Neural cell (in vitro differentiated cells): ENCODE measurements at regions not wholly inside any gene's neighbourhood (a gene's known extent, or its start where the extent isn't known, plus 50 kb on each side); places are given as distances from the start of the nearest gene placed in this dataset.

Experiments used
- H2AFZ ChIP-seq: fragments of 200-600, 300-800 bp; sonication (generic), shearing (Covaris generic); 2 replicates; pipeline ENCODE4 v1.6.0; 2014; ENCODE audit warnings: low read depth, mild to moderate bottlenecking, antibody characterized with exemption, low read length, moderate library complexity
- H3F3A ChIP-seq: fragments of 200-600 bp; shearing (Covaris generic); 2 replicates; pipeline ENCODE4 v1.6.1; 2016; ENCODE audit warnings: mild to moderate bottlenecking, moderate library complexity, mixed read lengths, antibody characterized with exemption, low read length; ENCODE audit not compliant: insufficient read depth, poor library complexity, severe bottlenecking
- H3K27ac ChIP-seq: fragments of 200-600, 300-800 bp; sonication (generic), shearing (Covaris generic); 2 replicates; pipeline ENCODE4 v1.5.1; 2014; ENCODE audit warnings: mild to moderate bottlenecking, low read length, moderate library complexity
- H3K27me3 ChIP-seq: fragments of 300-800, 200-600 bp; sonication (generic), shearing (Covaris generic); 2 replicates; pipeline ENCODE4 v1.6.0; 2014; ENCODE audit warnings: mild to moderate bottlenecking, low read depth, low read length, moderate library complexity; ENCODE audit not compliant: insufficient read depth
- H3K36me3 ChIP-seq: fragments of 300-800, 200-600 bp; sonication (generic), shearing (Covaris generic); 2 replicates; pipeline ENCODE4 v1.5.1; 2014; ENCODE audit warnings: mild to moderate bottlenecking, antibody characterized with exemption, low read length, moderate library complexity; ENCODE audit not compliant: insufficient read depth
- H3K4me2 ChIP-seq: fragments of 300-800, 200-600 bp; sonication (generic), shearing (Covaris generic); 2 replicates; pipeline ENCODE4 v1.6.0; 2014; ENCODE audit warnings: mild to moderate bottlenecking, low read length
- H3K4me3 ChIP-seq: fragments of 300-800, 200-600 bp; sonication (generic), shearing (Covaris generic); 2 replicates; pipeline ENCODE4 v1.5.1; 2014; ENCODE audit warnings: mild to moderate bottlenecking, low read length, moderate library complexity
- H3K79me2 ChIP-seq: fragments of 200-600 bp; shearing (Covaris generic); replicated peaks from 2 replicates; pipeline ENCODE4 v1.6.0; 2014; ENCODE audit warnings: mild to moderate bottlenecking, low read length, moderate library complexity; ENCODE audit not compliant: insufficient read depth
- H3K9ac ChIP-seq: fragments of 300-800, 200-600 bp; sonication (generic), shearing (Covaris generic); 2 replicates; pipeline ENCODE4 v1.6.1; 2016; ENCODE audit warnings: mild to moderate bottlenecking, low read length, mixed read lengths
- H3K9me2 ChIP-seq: fragments of 200-600 bp; shearing (Covaris generic); 2 replicates; pipeline ENCODE4 v1.6.1; 2016; ENCODE audit warnings: mild to moderate bottlenecking, low read length, mixed read lengths; ENCODE audit not compliant: insufficient read depth
- H3K9me3 ChIP-seq: fragments of 200-600, 300-800 bp; sonication (generic), shearing (Covaris generic); 2 replicates; pipeline ENCODE4 v1.6.1; 2016; ENCODE audit warnings: mild to moderate bottlenecking, mixed run types, low read length, moderate library complexity, mixed read lengths
- H4K20me1 ChIP-seq: fragments of 200-600 bp; shearing (Covaris generic); 2 replicates; pipeline ENCODE4 v1.6.1; 2016; ENCODE audit warnings: mild to moderate bottlenecking, mixed run types; ENCODE audit not compliant: insufficient read depth
- EP300 ChIP-seq: fragments of 450-650 bp; conservative IDR thresholded peaks from 2 replicates; pipeline ENCODE4 v1.6.1; 2014; ENCODE audit warnings: antibody characterized with exemption, mild to moderate bottlenecking, moderate library complexity; ENCODE audit not compliant: poor library complexity, severe bottlenecking
- EZH2 ChIP-seq: fragments of 200-600, 300-800 bp; shearing (Covaris generic), sonication (generic); IDR thresholded peaks from 2 replicates; pipeline ENCODE4 v1.6.1; 2014; ENCODE audit warnings: antibody characterized with exemption, low read length, borderline replicate concordance, mild to moderate bottlenecking; ENCODE audit not compliant: insufficient read depth, poor library complexity, severe bottlenecking
- MXI1 ChIP-seq: fragments of 450-650 bp; conservative IDR thresholded peaks from 2 replicates; pipeline ENCODE4 v1.6.1; 2014; ENCODE audit warnings: antibody characterized with exemption, mild to moderate bottlenecking; ENCODE audit not compliant: poor library complexity, severe bottlenecking
- POLR2AphosphoS5 ChIP-seq: IDR thresholded peaks from 2 replicates; pipeline ENCODE4 v1.6.1; 2012
- RAD21 ChIP-seq: fragments of 450-650 bp; conservative IDR thresholded peaks from 2 replicates; pipeline ENCODE4 v1.6.1; 2014; ENCODE audit warnings: antibody characterized with exemption, mild to moderate bottlenecking, moderate library complexity
- REST ChIP-seq: IDR thresholded peaks from 2 replicates; pipeline ENCODE4 v1.6.1; 2012; ENCODE audit warnings: borderline replicate concordance
- SMC3 ChIP-seq: fragments of 450-650 bp; conservative IDR thresholded peaks from 2 replicates; pipeline ENCODE4 v1.6.1; 2014; ENCODE audit warnings: antibody characterized with exemption, mild to moderate bottlenecking, moderate library complexity; ENCODE audit not compliant: poor library complexity
- TAF1 ChIP-seq: IDR thresholded peaks from 2 replicates; pipeline ENCODE4 v1.6.1; 2012; ENCODE audit warnings: low read depth
- TF ChIP-seq, protein P1 (sequence below): fragments of 450-650 bp; IDR thresholded peaks from 2 replicates; pipeline ENCODE4 v1.5.1; 2014; ENCODE audit warnings: antibody characterized with exemption, mild to moderate bottlenecking, moderate library complexity; ENCODE audit not compliant: poor library complexity, severe bottlenecking

DNA sequence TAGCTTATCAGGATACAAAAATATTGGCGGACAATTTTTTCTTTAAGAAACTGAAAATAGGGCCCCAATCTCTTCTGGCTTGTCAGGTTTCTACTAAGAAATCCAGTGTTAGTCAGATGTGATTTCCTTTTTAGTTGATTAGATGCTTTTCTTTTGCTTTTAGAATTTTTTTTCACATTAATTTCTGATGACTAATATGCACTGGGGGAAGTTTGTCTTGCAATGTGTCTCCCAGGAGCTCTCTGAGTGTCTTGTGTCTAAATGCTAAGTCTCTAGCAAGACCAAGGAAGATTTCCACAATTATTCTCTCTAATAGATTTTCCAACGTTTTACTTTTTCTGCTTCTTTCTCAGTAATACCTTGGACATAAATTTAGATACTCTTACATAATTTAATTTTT lies 559.8 kb upstream of the TYRP1 start:
- TF ChIP-seq REST (no peak), EP300 (no peak), POLR2AphosphoS5 (no peak), SMC3 (no peak), MXI1 (no peak), EZH2 (no peak), RAD21 (no peak), TAF1 (no peak)
- TF ChIP-seq, protein P1, sequence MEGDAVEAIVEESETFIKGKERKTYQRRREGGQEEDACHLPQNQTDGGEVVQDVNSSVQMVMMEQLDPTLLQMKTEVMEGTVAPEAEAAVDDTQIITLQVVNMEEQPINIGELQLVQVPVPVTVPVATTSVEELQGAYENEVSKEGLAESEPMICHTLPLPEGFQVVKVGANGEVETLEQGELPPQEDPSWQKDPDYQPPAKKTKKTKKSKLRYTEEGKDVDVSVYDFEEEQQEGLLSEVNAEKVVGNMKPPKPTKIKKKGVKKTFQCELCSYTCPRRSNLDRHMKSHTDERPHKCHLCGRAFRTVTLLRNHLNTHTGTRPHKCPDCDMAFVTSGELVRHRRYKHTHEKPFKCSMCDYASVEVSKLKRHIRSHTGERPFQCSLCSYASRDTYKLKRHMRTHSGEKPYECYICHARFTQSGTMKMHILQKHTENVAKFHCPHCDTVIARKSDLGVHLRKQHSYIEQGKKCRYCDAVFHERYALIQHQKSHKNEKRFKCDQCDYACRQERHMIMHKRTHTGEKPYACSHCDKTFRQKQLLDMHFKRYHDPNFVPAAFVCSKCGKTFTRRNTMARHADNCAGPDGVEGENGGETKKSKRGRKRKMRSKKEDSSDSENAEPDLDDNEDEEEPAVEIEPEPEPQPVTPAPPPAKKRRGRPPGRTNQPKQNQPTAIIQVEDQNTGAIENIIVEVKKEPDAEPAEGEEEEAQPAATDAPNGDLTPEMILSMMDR, result no peak
- Histone ChIP-seq H3K27me3 (no peaks in the 10 kb centered on the region), H3K9me2 (no peaks in the 10 kb centered on the region), H3K9ac (no peak overlapping the region), H4K20me1 (no peaks in the 10 kb centered on the region), H3K4me3 (no peak overlapping the region), H3K4me2 (no peak overlapping the region), H3F3A (no peaks in the 10 kb centered on the region), H3K9me3 (no peaks in the 10 kb centered on the region), H3K36me3 (no peaks in the 10 kb centered on the region), H3K79me2 (no peaks in the 10 kb centered on the region), H3K27ac (no peak overlapping the region), H2AFZ (no peak overlapping the region)

- Histone ChIP-seq H3K9me2 (no peaks in the 10 kb centered on the region), H3K9ac (no peak overlapping the region), H3K27me3 (no peaks in the 10 kb centered on the region), H3K4me3 (no peak overlapping the region), H3F3A (no peaks in the 10 kb centered on the region), H4K20me1 (no peaks in the 10 kb centered on the region), H3K9me3 (no peaks in the 10 kb centered on the region), H3K4me2 (no peak overlapping the region), H3K36me3 (no peaks in the 10 kb centered on the region), H3K79me2 (no peaks in the 10 kb centered on the region), H2AFZ (no peak overlapping the region), H3K27ac (no peak overlapping the region)
- no peak for TF ChIP-seq MXI1
- TF ChIP-seq SMC3, result no peak
- no peak for TF ChIP-seq EP300
- no peak for TF ChIP-seq RAD21
- no peak for TF ChIP-seq POLR2AphosphoS5
- TF ChIP-seq TAF1, result no peak
- TF ChIP-seq, protein P1, result no peak
- TF ChIP-seq EZH2, result no peak
- no peak for TF ChIP-seq REST
These were observed 551.8 kb upstream of the TYRP1 start for GRCh38 chr9:12141422-12141821.
